Immature natural killer cell (primary cell): ENCODE measurements at regions not wholly inside any gene's neighbourhood (a gene's known extent, or its start where the extent isn't known, plus 50 kb on each side); places are given as distances from the start of the nearest gene placed in this dataset.

Source experiments
- DNase-seq, 3 donors: peaks; one replicate each; pipeline ENCODE4 v3.0.0; 2022; ENCODE audit warnings: mixed read lengths in 1 of 3
- H3K27ac Mint-ChIP-seq, 6 donors: one replicate each; pipeline ENCODE4 v1.8.0; 2020; ENCODE audit warnings: mixed read lengths in 6 of 6, mild to moderate bottlenecking in 5 of 6, inconsistent platforms in 4 of 6, moderate library complexity in 3 of 6
- H3K27me3 Mint-ChIP-seq, 3 donors: one replicate each; pipeline ENCODE4 v1.8.0; 2020 to 2021; ENCODE audit warnings: low read depth in 3 of 3, mild to moderate bottlenecking in 3 of 3, mixed read lengths in 3 of 3, moderate library complexity in 3 of 3, inconsistent platforms in 1 of 3
- H3K36me3 Mint-ChIP-seq, 3 donors: one replicate each; pipeline ENCODE4 v1.8.0; 2020; ENCODE audit warnings: mixed read lengths in 3 of 3, inconsistent platforms in 2 of 3, mild to moderate bottlenecking in 2 of 3
- H3K4me1 Mint-ChIP-seq, 2 donors: one replicate each; pipeline ENCODE4 v1.8.0; 2020; ENCODE audit warnings: inconsistent platforms in 2 of 2, mild to moderate bottlenecking in 2 of 2, mixed read lengths in 2 of 2, moderate library complexity in 1 of 2
- H3K4me3 Mint-ChIP-seq, 5 donors: one replicate each; pipeline ENCODE4 v1.8.0; 2020; ENCODE audit warnings: mild to moderate bottlenecking in 5 of 5, mixed read lengths in 5 of 5, inconsistent platforms in 3 of 5, moderate library complexity in 3 of 5
- H3K9me3 Mint-ChIP-seq, 6 donors: one replicate each; pipeline ENCODE4 v1.8.0; 2020; ENCODE audit warnings: mild to moderate bottlenecking in 6 of 6, mixed read lengths in 6 of 6, inconsistent platforms in 4 of 6, moderate library complexity in 3 of 6

DNA sequence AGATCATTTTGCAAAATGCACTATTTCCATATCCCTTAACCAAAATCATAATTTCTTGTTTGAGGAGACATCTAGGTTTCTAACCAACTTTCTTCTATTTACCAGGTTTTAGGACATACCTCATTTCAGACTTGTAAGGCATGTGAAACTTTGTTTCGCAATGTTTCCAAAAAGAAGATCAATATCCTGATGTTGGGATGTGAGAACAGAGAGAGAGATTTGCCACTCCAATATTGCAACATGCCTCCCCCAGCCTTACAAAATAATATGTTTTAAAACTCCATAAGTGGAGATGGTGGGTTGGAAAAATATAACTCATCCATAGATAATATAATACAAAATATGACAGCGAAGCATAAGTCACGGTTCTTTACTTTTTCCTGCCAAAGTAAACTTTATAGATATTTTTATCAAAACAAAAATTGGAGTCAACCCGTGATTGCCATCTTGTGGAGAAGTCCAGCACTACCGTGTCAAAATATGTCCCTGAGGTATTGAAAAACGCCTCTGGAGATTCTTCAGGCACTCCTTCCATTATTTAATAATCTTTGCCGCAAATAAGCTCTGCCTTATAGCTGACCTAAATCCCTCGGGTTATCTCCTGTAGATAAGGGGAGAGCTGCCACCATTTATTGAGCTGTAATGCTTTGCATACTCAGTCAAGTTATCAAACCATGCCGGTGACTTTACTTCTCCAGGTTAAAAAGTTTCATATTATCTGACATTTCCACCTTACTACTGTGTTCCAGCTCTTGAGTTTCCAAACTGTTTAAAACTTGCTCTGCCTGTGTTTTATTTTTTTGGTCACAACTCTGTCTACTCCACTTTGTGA is 534.2 kb downstream of the HACE1 start:
- no peak overlapping the region for H3K27ac Mint-ChIP-seq
- no peaks in the 10 kb centered on the region for H3K4me1 Mint-ChIP-seq
- H3K4me3 Mint-ChIP-seq = no peak overlapping the region
- no peaks in the 10 kb centered on the region for H3K36me3 Mint-ChIP-seq
- H3K27me3 Mint-ChIP-seq = peaks cover 0 to 1% (median 0%) of the 10 kb centered on the region in 3 donors
- DNase-seq = no peak
- H3K9me3 Mint-ChIP-seq = peaks cover 0 to 7% (median under 1%) of the 10 kb centered on the region in 6 donors

DNA sequence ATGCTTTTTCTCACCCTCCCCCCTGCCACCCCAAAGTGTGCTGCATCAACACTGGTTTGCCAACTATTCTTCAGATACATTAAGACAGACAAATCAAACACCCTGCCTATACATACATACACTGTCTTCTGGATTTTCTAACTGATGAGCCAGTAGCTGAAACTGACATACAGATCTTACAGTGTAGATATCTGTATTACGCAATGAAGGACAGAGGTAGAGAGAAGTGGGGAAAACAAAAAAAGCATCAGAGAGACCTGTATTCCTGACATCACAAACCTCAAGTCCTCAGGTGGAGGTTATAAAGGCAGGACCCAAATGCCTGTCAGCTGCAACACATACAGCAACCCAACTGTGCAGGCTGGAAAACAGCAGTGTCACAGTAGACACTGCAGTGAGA is 535.4 kb downstream of the HACE1 start:
- no peaks in the 10 kb centered on the region for H3K4me1 Mint-ChIP-seq
- peaks cover 0 to 1% (median 0%) of the 10 kb centered on the region in 3 donors for H3K27me3 Mint-ChIP-seq
- H3K27ac Mint-ChIP-seq = no peak overlapping the region

DNA sequence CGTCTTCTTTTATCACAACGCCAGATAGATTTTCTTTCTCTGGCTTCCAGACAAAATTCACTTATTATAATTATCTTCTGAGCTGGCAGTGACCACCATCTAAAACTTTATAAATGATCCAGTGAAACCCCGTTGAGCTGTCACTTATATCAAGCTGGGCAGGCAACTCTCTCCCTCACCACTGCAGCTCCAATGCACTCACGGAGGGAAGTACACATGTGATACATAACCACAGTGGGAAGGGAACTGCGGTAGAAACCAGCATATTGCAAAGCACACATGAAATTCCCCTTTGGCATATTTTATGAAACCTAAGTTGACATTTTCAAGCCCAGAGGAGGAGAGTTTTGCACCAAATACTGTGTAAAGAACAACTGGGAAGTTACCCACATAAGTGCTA is 536.9 kb downstream of the HACE1 start:
- Mint-ChIP-seq H3K4me3 (no peak overlapping the region), H3K27ac (no peak overlapping the region), H3K36me3 (no peaks in the 10 kb centered on the region), H3K9me3 (peaks cover 0 to 7% (median 0%) of the 10 kb centered on the region in 6 donors), H3K4me1 (no peaks in the 10 kb centered on the region), H3K27me3 (peaks cover 0 to 1% (median 0%) of the 10 kb centered on the region in 3 donors)
- DNase-seq = no peak

More for the DNA sequence above, 535.4 kb downstream of the HACE1 start:
- Mint-ChIP-seq H3K9me3 (peaks cover 0 to 4% (median 0%) of the 10 kb centered on the region in 6 donors), H3K4me3 (no peak overlapping the region), H3K36me3 (no peaks in the 10 kb centered on the region)
- DNase-seq = no peak

DNA sequence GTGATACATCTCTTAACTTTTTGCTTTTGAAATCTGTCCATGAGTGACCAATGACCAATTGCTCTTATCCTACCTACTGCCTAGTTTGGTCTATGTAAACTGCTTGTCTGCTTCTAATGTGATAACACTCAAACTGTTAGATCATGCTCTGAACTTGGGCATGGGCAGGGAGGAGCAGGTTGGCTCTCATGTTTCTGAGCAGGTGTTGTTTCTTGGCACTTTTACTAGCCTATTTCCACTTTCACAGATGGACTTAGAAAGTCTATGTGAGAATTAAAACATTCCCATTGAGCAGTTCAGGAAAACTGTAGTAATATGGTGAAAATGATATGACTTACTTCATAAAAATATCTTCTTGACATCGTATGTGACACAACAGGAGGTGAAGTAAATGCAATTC is 538.4 kb downstream of the HACE1 start:
- H3K27me3 Mint-ChIP-seq = peaks cover 0 to 1% (median 0%) of the 10 kb centered on the region in 3 donors
- no peaks in the 10 kb centered on the region for H3K36me3 Mint-ChIP-seq
- H3K4me1 Mint-ChIP-seq = no peaks in the 10 kb centered on the region
- H3K9me3 Mint-ChIP-seq = peaks cover 0 to 7% (median 0%) of the 10 kb centered on the region in 6 donors
- no peak overlapping the region for H3K27ac Mint-ChIP-seq
- no peak for DNase-seq
- H3K4me3 Mint-ChIP-seq = no peak overlapping the region

DNA sequence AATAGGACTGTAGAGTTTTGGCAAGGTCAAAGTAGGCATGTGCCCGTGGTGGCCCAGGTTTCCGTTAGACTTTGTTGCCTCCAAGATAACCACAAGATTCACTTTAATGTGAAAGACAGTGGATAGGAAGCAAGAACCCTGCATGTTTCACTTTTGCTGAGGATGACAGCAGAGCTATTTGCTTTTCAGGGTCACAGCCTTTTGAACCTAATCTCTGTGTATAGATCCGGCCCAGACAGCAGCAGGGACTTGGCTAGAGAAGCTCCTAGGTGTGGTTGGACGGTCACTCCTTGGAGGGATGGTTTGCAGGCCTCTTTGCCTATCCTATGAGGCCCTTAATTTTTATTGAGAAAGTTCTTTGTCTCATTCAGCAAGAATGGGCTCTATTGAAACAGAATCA is 538.8 kb downstream of the HACE1 start:
- DNase-seq = no peak
- H3K36me3 Mint-ChIP-seq = no peaks in the 10 kb centered on the region
- no peaks in the 10 kb centered on the region for H3K4me1 Mint-ChIP-seq
- H3K4me3 Mint-ChIP-seq = no peak overlapping the region
- H3K27ac Mint-ChIP-seq = no peak overlapping the region
- H3K9me3 Mint-ChIP-seq = peaks cover 0 to 7% (median 0%) of the 10 kb centered on the region in 6 donors
- H3K27me3 Mint-ChIP-seq = peaks cover 0 to under 1% (median 0%) of the 10 kb centered on the region in 3 donors

GRCh38 chr6:104312851-104313250 is 546.9 kb downstream of the HACE1 start:
- DNase-seq = no peak
- H3K36me3 Mint-ChIP-seq = no peaks in the 10 kb centered on the region
- peaks cover 0 to 2% (median 0%) of the 10 kb centered on the region in 6 donors for H3K9me3 Mint-ChIP-seq
- H3K27ac Mint-ChIP-seq = no peak overlapping the region
- peaks cover 1 to 2% (median 1%) of the 10 kb centered on the region in 3 donors for H3K27me3 Mint-ChIP-seq
- H3K4me3 Mint-ChIP-seq = no peak overlapping the region
- H3K4me1 Mint-ChIP-seq = no peaks in the 10 kb centered on the region

- Mint-ChIP-seq H3K27me3 (peaks cover 0 to 1% (median 1%) of the 10 kb centered on the region in 3 donors), H3K36me3 (no peaks in the 10 kb centered on the region), H3K4me3 (no peak overlapping the region)
Observed at GRCh38 chr6:104306211-104306610, 553.5 kb downstream of the HACE1 start.

GRCh38 chr6:104305206-104305605 is 554.5 kb downstream of the HACE1 start:
- Mint-ChIP-seq H3K27ac (no peak overlapping the region), H3K36me3 (no peaks in the 10 kb centered on the region), H3K4me3 (no peak overlapping the region), H3K4me1 (no peaks in the 10 kb centered on the region), H3K27me3 (peaks cover 0 to 1% (median 1%) of the 10 kb centered on the region in 3 donors), H3K9me3 (peaks cover 0 to 6% (median 4%) of the 10 kb centered on the region in 6 donors)
- no peak for DNase-seq

More at GRCh38 chr6:104306211-104306610, 553.5 kb downstream of the HACE1 start:
- no peaks in the 10 kb centered on the region for H3K4me1 Mint-ChIP-seq
- no peak for DNase-seq
- H3K9me3 Mint-ChIP-seq = peaks cover 0 to 4% (median 1%) of the 10 kb centered on the region in 6 donors
- no peak overlapping the region for H3K27ac Mint-ChIP-seq

GRCh38 chr6:104301951-104302350 is 557.8 kb downstream of the HACE1 start:
- Mint-ChIP-seq H3K27me3 (no peaks in the 10 kb centered on the region), H3K27ac (no peak overlapping the region), H3K4me1 (no peaks in the 10 kb centered on the region), H3K4me3 (no peak overlapping the region), H3K36me3 (no peaks in the 10 kb centered on the region), H3K9me3 (peaks cover 0 to 12% (median 7%) of the 10 kb centered on the region in 6 donors)
- no peak for DNase-seq

- peaks cover 0 to 18% (median 5%) of the 10 kb centered on the region in 6 donors for H3K9me3 Mint-ChIP-seq
- no peaks in the 10 kb centered on the region for H3K4me1 Mint-ChIP-seq
- H3K4me3 Mint-ChIP-seq = no peak overlapping the region
- H3K27me3 Mint-ChIP-seq = peaks cover 0 to 2% (median 0%) of the 10 kb centered on the region in 3 donors
- DNase-seq = no peak
- H3K36me3 Mint-ChIP-seq = no peaks in the 10 kb centered on the region
- H3K27ac Mint-ChIP-seq = no peak overlapping the region
Observed at GRCh38 chr6:104286641-104287040, 573.1 kb downstream of the HACE1 start.

DNA sequence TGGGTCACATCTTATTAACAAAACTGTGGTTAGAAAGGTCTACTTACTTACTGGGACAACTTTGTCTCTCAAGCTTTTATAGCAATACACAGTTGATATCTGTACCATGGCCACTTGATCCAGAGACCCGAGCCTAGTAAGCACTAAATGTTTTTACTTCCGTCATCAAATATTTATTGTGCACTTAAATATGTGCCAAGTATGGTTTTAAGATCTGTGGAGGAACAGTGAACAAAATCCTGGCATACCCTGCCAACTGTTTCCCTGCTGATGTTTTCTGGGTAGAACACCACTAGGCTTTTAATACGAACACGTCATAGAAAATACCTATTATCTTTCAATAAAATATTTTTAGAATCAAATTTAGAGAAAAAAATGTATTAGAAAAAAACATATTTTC is 574.8 kb downstream of the HACE1 start:
- Mint-ChIP-seq H3K9me3 (peaks cover 0 to 22% (median 8%) of the 10 kb centered on the region in 6 donors), H3K36me3 (no peaks in the 10 kb centered on the region), H3K27ac (no peak overlapping the region), H3K27me3 (peaks cover 0 to 2% (median 0%) of the 10 kb centered on the region in 3 donors), H3K4me1 (no peaks in the 10 kb centered on the region), H3K4me3 (no peak overlapping the region)
- no peak for DNase-seq

GRCh38 chr6:104282581-104282980 is 577.1 kb downstream of the HACE1 start:
- H3K36me3 Mint-ChIP-seq = no peaks in the 10 kb centered on the region
- H3K27me3 Mint-ChIP-seq = peaks cover 0 to 2% (median 0%) of the 10 kb centered on the region in 3 donors
- H3K4me1 Mint-ChIP-seq = no peaks in the 10 kb centered on the region
- no peak for DNase-seq
- H3K27ac Mint-ChIP-seq = no peak overlapping the region
- no peak overlapping the region for H3K4me3 Mint-ChIP-seq
- peaks cover 3 to 26% (median 14%) of the 10 kb centered on the region in 6 donors for H3K9me3 Mint-ChIP-seq

DNA sequence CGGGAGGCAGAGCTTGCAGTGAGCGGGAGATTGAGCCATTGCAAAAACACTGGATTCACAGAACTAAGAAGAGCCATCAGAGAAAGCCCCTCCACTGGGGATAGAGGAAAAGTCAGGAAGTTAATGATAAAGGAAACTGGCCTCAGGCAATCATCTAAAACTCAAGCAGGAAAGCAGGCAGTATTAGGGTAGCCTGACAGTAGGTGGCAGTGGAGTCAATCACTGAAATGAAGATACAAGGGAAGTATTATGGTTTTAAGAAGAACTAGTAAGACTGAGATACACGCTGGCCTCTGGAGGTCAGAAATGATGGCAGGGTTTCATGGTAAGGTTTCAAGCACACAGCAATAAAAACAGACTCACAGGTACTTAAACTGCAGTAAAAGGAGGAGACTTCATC is 578.3 kb downstream of the HACE1 start:
- no peaks in the 10 kb centered on the region for H3K36me3 Mint-ChIP-seq
- no peak overlapping the region for H3K27ac Mint-ChIP-seq
- DNase-seq = no peak
- peaks cover 3 to 21% (median 10%) of the 10 kb centered on the region in 6 donors for H3K9me3 Mint-ChIP-seq
- no peak overlapping the region for H3K4me3 Mint-ChIP-seq
- H3K4me1 Mint-ChIP-seq = no peaks in the 10 kb centered on the region
- H3K27me3 Mint-ChIP-seq = peaks cover 0 to 2% (median 0%) of the 10 kb centered on the region in 3 donors

GRCh38 chr6:104268389-104268788 is 591.3 kb downstream of the HACE1 start:
- no peaks in the 10 kb centered on the region for H3K36me3 Mint-ChIP-seq
- no peaks in the 10 kb centered on the region for H3K4me1 Mint-ChIP-seq
- H3K27me3 Mint-ChIP-seq = peaks cover 0 to 1% (median 0%) of the 10 kb centered on the region in 3 donors
- no peak overlapping the region for H3K27ac Mint-ChIP-seq
- no peak overlapping the region for H3K4me3 Mint-ChIP-seq
- H3K9me3 Mint-ChIP-seq = peaks cover 0 to 18% (median 5%) of the 10 kb centered on the region in 6 donors
- no peak for DNase-seq
